Body of pancreas (tissue), 4 donors: ENCODE measurements at regions not wholly inside any gene's neighbourhood (a gene's known extent, or its start where the extent isn't known, plus 50 kb on each side); places are given as distances from the start of the nearest gene placed in this dataset.

Experiments
- ATAC-seq: fragments of 150-250 bp; one replicate; pipeline ENCODE4 v1.9.1; 2016
- DNase-seq, 4 donors: peaks; one replicate each; pipeline ENCODE4 v3.0.0-alpha.2; 2019
- H3K27ac ChIP-seq, 4 donors: fragments of 200-600 bp; sonication (generic); 1 replicate in 3 of 4; 2 replicates in 1 of 4; pipeline versions ENCODE4 v1.5.1 to v1.6.1; 2016 to 2019; ENCODE audit warnings: mild to moderate bottlenecking in 1 of 4, mixed read lengths in 1 of 4, moderate library complexity in 1 of 4
- H3K27me3 ChIP-seq, 2 donors: fragments of 200-600 bp; sonication (generic); one replicate each; pipeline ENCODE4 v1.6.0; 2016; ENCODE audit warnings: mild to moderate bottlenecking in 1 of 2
- H3K36me3 ChIP-seq, 2 donors: fragments of 200-600 bp; sonication (generic); replicated peaks in 1 of 2; 2 replicates each; pipeline ENCODE4 v1.5.1; 2016; ENCODE audit warnings: low read depth in 2 of 2; ENCODE audit not compliant: insufficient read depth in 1 of 2
- H3K4me1 ChIP-seq: fragments of 200-600 bp; sonication (generic); one replicate; pipeline ENCODE4 v1.6.0; 2016
- H3K4me3 ChIP-seq, 2 donors: fragments of 200-600 bp; sonication (generic); 1 replicate in 1 of 2; 2 replicates in 1 of 2; pipeline ENCODE4 v1.5.1; 2016 to 2019
- H3K9me3 ChIP-seq, 3 donors: fragments of 200-600 bp; sonication (generic); 1 replicate in 2 of 3; 2 replicates in 1 of 3; pipeline ENCODE4 v1.5.1; 2016
- CTCF ChIP-seq, 7 experiments: fragments of 450-650 bp in 4 of 7; fragments of 200-600 bp in 3 of 7; sonication (generic) in 3 of 7; IDR thresholded peaks; one replicate each; pipeline ENCODE4 v1.5.1; 2016 to 2019; ENCODE audit warnings: antibody characterized with exemption in 7 of 7
- POLR2A ChIP-seq, 3 donors: fragments of 450-650 bp; IDR thresholded peaks; one replicate each; pipeline ENCODE4 v1.6.1; 2016; ENCODE audit warnings: antibody characterized with exemption in 3 of 3, mild to moderate bottlenecking in 2 of 3
- WGBS, 2 donors: methylation state at CpG; one replicate each; pipeline ENCODE4 v1.1.5; 2017; 5-methylcytosine and 5-hydroxymethylcytosine counted together
- intact Hi-C: fragments of 100-400 bp; cut with DNase I; formaldehyde crosslinking; loops from one replicate; pipeline ENCODE4 v1.15.1; 2023

GRCh38 chr3:187836823-187837770 lies 91.8 kb upstream of the BCL6 start:
- Histone ChIP-seq H3K36me3 (no peaks in the 10 kb centered on the region), H3K27me3 (no peaks in the 10 kb centered on the region), H3K27ac (no peak overlapping the region), H3K9me3 (no peaks in the 10 kb centered on the region), H3K4me1 (no peaks in the 10 kb centered on the region), H3K4me3 (no peak overlapping the region)
- DNase-seq (no peak), ATAC-seq (no peak)
- TF ChIP-seq CTCF (IDR thresholded peaks at IDR 0.05) (no peak), POLR2A (IDR thresholded peaks at IDR 0.05) (no peak)
- 85% methylated on average over 8 of the region's 8 CpGs for WGBS, 2 donors
- intact Hi-C loops: no loop called here

- WGBS, 2 donors: 80 to 85% methylated on average over 5 of the region's 5 CpGs
- ATAC-seq (no peak), DNase-seq (no peak)
- H3K4me1 ChIP-seq: no peaks in the 10 kb centered on the region
- no peak overlapping the region for H3K27ac ChIP-seq
- H3K36me3 ChIP-seq: no peaks in the 10 kb centered on the region
- TF ChIP-seq POLR2A (IDR thresholded peaks at IDR 0.05): no peak
- TF ChIP-seq CTCF (IDR thresholded peaks at IDR 0.05): no peak
- no peaks in the 10 kb centered on the region for H3K9me3 ChIP-seq
- no peaks in the 10 kb centered on the region for H3K27me3 ChIP-seq
- H3K4me3 ChIP-seq: no peak overlapping the region
- intact Hi-C loops: no loop called here
These were observed 92.8 kb upstream of the BCL6 start for GRCh38 chr3:187838016-187838540.

GRCh38 chr3:187839422-187839821 lies 94.2 kb upstream of the BCL6 start:
- 69 to 72% methylated on average over 5 of the region's 5 CpGs for WGBS, 2 donors

GRCh38 chr3:187840856-187841255 lies 95.6 kb upstream of the BCL6 start:
- H3K27ac ChIP-seq: no peak overlapping the region
- no peaks in the 10 kb centered on the region for H3K4me1 ChIP-seq
- H3K9me3 ChIP-seq: no peaks in the 10 kb centered on the region
- no peak for ATAC-seq
- intact Hi-C loops: no loop called here
- H3K36me3 ChIP-seq: no peaks in the 10 kb centered on the region
- TF ChIP-seq POLR2A (IDR thresholded peaks at IDR 0.05) (no peak), CTCF (IDR thresholded peaks at IDR 0.05) (no peak)
- WGBS, 2 donors: 92 to 100% methylated on average over 2 of the region's 2 CpGs
- H3K27me3 ChIP-seq: no peaks in the 10 kb centered on the region
- no peak overlapping the region for H3K4me3 ChIP-seq
- DNase-seq: no peak

More at GRCh38 chr3:187839422-187839821, 94.2 kb upstream of the BCL6 start:
- no peak overlapping the region for H3K4me3 ChIP-seq
- TF ChIP-seq POLR2A (IDR thresholded peaks at IDR 0.05) (no peak), CTCF (IDR thresholded peaks at IDR 0.05) (no peak)
- no peaks in the 10 kb centered on the region for H3K9me3 ChIP-seq
- no peaks in the 10 kb centered on the region for H3K36me3 ChIP-seq
- no peak overlapping the region for H3K27ac ChIP-seq
- no peak for ATAC-seq
- H3K27me3 ChIP-seq: no peaks in the 10 kb centered on the region
- intact Hi-C loops: no loop called here
- no peaks in the 10 kb centered on the region for H3K4me1 ChIP-seq
- no peak for DNase-seq
